Breast epithelium (tissue), 4 donors: ENCODE measurements at regions not wholly inside any gene's neighbourhood (a gene's known extent, or its start where the extent isn't known, plus 50 kb on each side); places are given as distances from the start of the nearest gene placed in this dataset.

Experiments used
- DNase-seq, 2 donors: peaks; one replicate each; pipeline ENCODE4 v3.0.0-alpha.2; 2019; ENCODE audit warnings: low spot score in 2 of 2
- H3K27ac ChIP-seq, 2 donors: fragments of 200-600 bp; sonication (generic) in 1 of 2; one replicate each; pipeline ENCODE4 v1.5.1; 2016 to 2019; ENCODE audit warnings: mild to moderate bottlenecking in 1 of 2
- H3K27me3 ChIP-seq, 2 donors: fragments of 200-600 bp; sonication (generic) in 1 of 2; one replicate each; pipeline versions ENCODE4 v1.5.1 to v1.6.0; 2017 to 2019; ENCODE audit warnings: control low read depth in 1 of 2, mild to moderate bottlenecking in 1 of 2
- H3K36me3 ChIP-seq: fragments of 200-600 bp; one replicate; pipeline ENCODE4 v1.5.1; 2019
- H3K4me1 ChIP-seq, 2 donors: fragments of 200-600 bp; sonication (generic); one replicate each; pipeline ENCODE4 v1.5.1; 2016 to 2019; ENCODE audit warnings: control low read depth in 1 of 2
- H3K4me3 ChIP-seq, 3 donors: fragments of 200-600 bp; sonication (generic); 1 replicate in 2 of 3; 2 replicates in 1 of 3; pipeline ENCODE4 v1.5.1; 2016 to 2019; ENCODE audit warnings: mild to moderate bottlenecking in 3 of 3, moderate library complexity in 2 of 3
- H3K9me3 ChIP-seq, 2 donors: fragments of 200-600 bp; sonication (generic) in 1 of 2; one replicate each; pipeline ENCODE4 v1.5.1; 2016 to 2019; ENCODE audit warnings: control low read depth in 1 of 2
- CTCF ChIP-seq, 3 donors: fragments of 450-650 bp; IDR thresholded peaks; one replicate each; pipeline ENCODE4 v1.5.1; 2016 to 2017; ENCODE audit warnings: antibody characterized with exemption in 3 of 3, mild to moderate bottlenecking in 3 of 3, moderate library complexity in 3 of 3
- POLR2A ChIP-seq: fragments of 450-650 bp; IDR thresholded peaks from one replicate; pipeline ENCODE4 v1.6.1; 2016; ENCODE audit warnings: antibody characterized with exemption, mild to moderate bottlenecking, moderate library complexity
- POLR2AphosphoS5 ChIP-seq, 3 donors: sonication (generic); formaldehyde crosslinking; IDR thresholded peaks; one replicate each; pipeline ENCODE4 v1.6.1; 2017; ENCODE audit warnings: antibody characterized with exemption in 3 of 3
- intact Hi-C: fragments of 100-400 bp; cut with DNase I; formaldehyde crosslinking; loops from one replicate; pipeline ENCODE4 v1.15.1; 2023; ENCODE audit warnings: low total_unique reads

- intact Hi-C loops, result no loop called here
- TF ChIP-seq POLR2A (no peak), POLR2AphosphoS5 (IDR thresholded peaks at IDR 0.05) (no peak), CTCF (IDR thresholded peaks at IDR 0.05) (no peak)
- H3K4me3 ChIP-seq, result no peak overlapping the region
- no peaks in the 10 kb centered on the region for H3K36me3 ChIP-seq
- no peak for DNase-seq
- H3K4me1 ChIP-seq, result no peaks in the 10 kb centered on the region
- H3K9me3 ChIP-seq, result no peaks in the 10 kb centered on the region
- H3K27me3 ChIP-seq, result no peaks in the 10 kb centered on the region
- H3K27ac ChIP-seq, result no peak overlapping the region
These were observed 106.1 kb downstream of the TXNL1 start for GRCh38 chr18:56532176-56532840.

- no peaks in the 10 kb centered on the region for H3K27me3 ChIP-seq
- TF ChIP-seq CTCF (IDR thresholded peaks at IDR 0.05) (no peak), POLR2A (no peak), POLR2AphosphoS5 (IDR thresholded peaks at IDR 0.05) (no peak)
- no peak overlapping the region for H3K27ac ChIP-seq
- no peak for DNase-seq
- H3K36me3 ChIP-seq, result no peaks in the 10 kb centered on the region
- H3K4me3 ChIP-seq, result no peak overlapping the region
- H3K4me1 ChIP-seq, result no peaks in the 10 kb centered on the region
- intact Hi-C loops, result no loop called here
- no peaks in the 10 kb centered on the region for H3K9me3 ChIP-seq
These were observed 115.6 kb downstream of the TXNL1 start for GRCh38 chr18:56522816-56523215.

GRCh38 chr18:56521263-56521662 is 117.1 kb downstream of the TXNL1 start:
- intact Hi-C loops, result no loop called here
- Histone ChIP-seq H3K4me1 (no peaks in the 10 kb centered on the region), H3K4me3 (no peak overlapping the region), H3K9me3 (no peaks in the 10 kb centered on the region), H3K36me3 (no peaks in the 10 kb centered on the region), H3K27me3 (no peaks in the 10 kb centered on the region), H3K27ac (no peak overlapping the region)
- DNase-seq, result no peak
- TF ChIP-seq POLR2AphosphoS5 (IDR thresholded peaks at IDR 0.05) (no peak), CTCF (IDR thresholded peaks at IDR 0.05) (no peak), POLR2A (no peak)

GRCh38 chr18:56517761-56518160 is 120.6 kb downstream of the TXNL1 start:
- Histone ChIP-seq H3K27ac (no peak overlapping the region), H3K4me1 (no peaks in the 10 kb centered on the region), H3K36me3 (no peaks in the 10 kb centered on the region), H3K4me3 (no peak overlapping the region), H3K27me3 (no peaks in the 10 kb centered on the region), H3K9me3 (no peaks in the 10 kb centered on the region)
- intact Hi-C loops, result no loop called here
- no peak for DNase-seq
- TF ChIP-seq POLR2A (no peak), POLR2AphosphoS5 (IDR thresholded peaks at IDR 0.05) (no peak), CTCF (IDR thresholded peaks at IDR 0.05) (no peak)

- intact Hi-C loops, result no loop called here
- Histone ChIP-seq H3K4me1 (no peaks in the 10 kb centered on the region), H3K9me3 (no peaks in the 10 kb centered on the region), H3K36me3 (no peaks in the 10 kb centered on the region), H3K27ac (no peak overlapping the region), H3K27me3 (no peaks in the 10 kb centered on the region), H3K4me3 (no peak overlapping the region)
- no peak for DNase-seq
- TF ChIP-seq POLR2A (no peak), POLR2AphosphoS5 (IDR thresholded peaks at IDR 0.05) (no peak), CTCF (IDR thresholded peaks at IDR 0.05) (no peak)
These were observed 121.2 kb downstream of the TXNL1 start for GRCh38 chr18:56517196-56517595.
